ENCODE measurements at regions not wholly inside any gene's neighbourhood (a gene's known extent, or its start where the extent isn't known, plus 50 kb on each side); places are given as distances from the start of the nearest gene placed in this dataset.

GRCh38 chr10:2878818-2879217 is 188.5 kb upstream of the PFKP start:
- Mint-ChIP-seq H3K27me3 (ENCODE audit: insufficient read depth, low read depth) (no peaks in the 10 kb centered on the region), H3K4me3 (no peak overlapping the region)

GRCh38 chr10:2876032-2876431 is 191.3 kb upstream of the PFKP start:
- no peak overlapping the region for H3K4me3 ChIP-seq
- H2AFZ ChIP-seq (replicated peaks) = no peak overlapping the region
- no peaks in the 10 kb centered on the region for H3K9me3 ChIP-seq (ENCODE audit: low read depth)
- H3K9me3 Mint-ChIP-seq = no peaks in the 10 kb centered on the region
- no peaks in the 10 kb centered on the region for H3K79me2 ChIP-seq (ENCODE audit: low read depth)
- H3K27ac ChIP-seq = no peak overlapping the region
- no peaks in the 10 kb centered on the region for H3F3A ChIP-seq (ENCODE audit: low read depth)
- TF ChIP-seq EZH2phosphoT487 (IDR thresholded peaks at IDR 0.05) (no peak), EZH2 (IDR thresholded peaks at IDR 0.05) (no peak)
- TF ChIP-seq, protein P1, sequence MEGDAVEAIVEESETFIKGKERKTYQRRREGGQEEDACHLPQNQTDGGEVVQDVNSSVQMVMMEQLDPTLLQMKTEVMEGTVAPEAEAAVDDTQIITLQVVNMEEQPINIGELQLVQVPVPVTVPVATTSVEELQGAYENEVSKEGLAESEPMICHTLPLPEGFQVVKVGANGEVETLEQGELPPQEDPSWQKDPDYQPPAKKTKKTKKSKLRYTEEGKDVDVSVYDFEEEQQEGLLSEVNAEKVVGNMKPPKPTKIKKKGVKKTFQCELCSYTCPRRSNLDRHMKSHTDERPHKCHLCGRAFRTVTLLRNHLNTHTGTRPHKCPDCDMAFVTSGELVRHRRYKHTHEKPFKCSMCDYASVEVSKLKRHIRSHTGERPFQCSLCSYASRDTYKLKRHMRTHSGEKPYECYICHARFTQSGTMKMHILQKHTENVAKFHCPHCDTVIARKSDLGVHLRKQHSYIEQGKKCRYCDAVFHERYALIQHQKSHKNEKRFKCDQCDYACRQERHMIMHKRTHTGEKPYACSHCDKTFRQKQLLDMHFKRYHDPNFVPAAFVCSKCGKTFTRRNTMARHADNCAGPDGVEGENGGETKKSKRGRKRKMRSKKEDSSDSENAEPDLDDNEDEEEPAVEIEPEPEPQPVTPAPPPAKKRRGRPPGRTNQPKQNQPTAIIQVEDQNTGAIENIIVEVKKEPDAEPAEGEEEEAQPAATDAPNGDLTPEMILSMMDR (IDR thresholded peaks at IDR 0.05) = no peak
- H3K4me3 Mint-ChIP-seq = no peak overlapping the region
- no peak for DNase-seq (ENCODE audit: low spot score)
- H3K4me2 ChIP-seq = no peak overlapping the region
- H3K36me3 Mint-ChIP-seq = no peaks in the 10 kb centered on the region
- no peaks in the 10 kb centered on the region for H3K27me3 ChIP-seq
- peaks cover 2% of the 10 kb centered on the region for H3K27me3 Mint-ChIP-seq (ENCODE audit: insufficient read depth, low read depth)
- H3K4me1 Mint-ChIP-seq = no peaks in the 10 kb centered on the region
- H3K4me1 ChIP-seq = no peaks in the 10 kb centered on the region
- no peaks in the 10 kb centered on the region for H3K36me3 ChIP-seq
- no peak overlapping the region for H3K9ac ChIP-seq
- H3K27ac Mint-ChIP-seq = no peak overlapping the region
- no peaks in the 10 kb centered on the region for H4K20me1 ChIP-seq (ENCODE audit: low read depth)

More at GRCh38 chr10:2878818-2879217, 188.5 kb upstream of the PFKP start:
- H3K4me3 ChIP-seq = no peak overlapping the region
- H3K27ac ChIP-seq = no peak overlapping the region
- no peaks in the 10 kb centered on the region for H3K4me1 ChIP-seq
- no peaks in the 10 kb centered on the region for H3K79me2 ChIP-seq (ENCODE audit: low read depth)
- H3F3A ChIP-seq (ENCODE audit: low read depth) = no peaks in the 10 kb centered on the region
- Mint-ChIP-seq H3K27ac (no peak overlapping the region), H3K4me1 (no peaks in the 10 kb centered on the region), H3K36me3 (no peaks in the 10 kb centered on the region), H3K9me3 (no peaks in the 10 kb centered on the region)
- TF ChIP-seq, protein P1 (IDR thresholded peaks at IDR 0.05) = no peak
- TF ChIP-seq EZH2phosphoT487 (IDR thresholded peaks at IDR 0.05) (no peak), EZH2 (IDR thresholded peaks at IDR 0.05) (no peak)
- no peak overlapping the region for H2AFZ ChIP-seq (replicated peaks)
- H3K4me2 ChIP-seq = no peak overlapping the region
- no peak for DNase-seq (ENCODE audit: low spot score)
- no peaks in the 10 kb centered on the region for H3K36me3 ChIP-seq
- H3K9me3 ChIP-seq (ENCODE audit: low read depth) = no peaks in the 10 kb centered on the region
- H3K27me3 ChIP-seq = no peaks in the 10 kb centered on the region
- H4K20me1 ChIP-seq (ENCODE audit: low read depth) = no peaks in the 10 kb centered on the region
- no peak overlapping the region for H3K9ac ChIP-seq

DNA sequence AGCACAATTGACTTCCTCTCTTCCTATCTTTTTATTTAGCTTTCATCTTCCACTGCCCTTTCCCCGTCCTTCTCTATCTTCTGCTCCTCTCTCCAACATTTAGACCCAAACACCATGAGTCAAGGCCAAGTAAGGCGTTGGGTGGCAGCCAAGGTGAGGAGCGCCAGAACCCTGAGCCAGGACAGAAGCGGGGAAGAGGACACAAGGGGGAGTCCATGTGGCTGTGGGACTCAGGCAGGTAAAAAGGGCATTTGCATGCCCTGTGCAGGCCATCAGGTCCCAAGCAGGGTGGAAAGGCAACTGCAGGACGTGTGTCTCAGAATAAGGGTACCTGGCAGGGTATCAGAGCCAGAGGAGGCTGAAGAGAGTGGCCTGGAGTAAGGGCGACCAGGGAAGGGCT is 192.4 kb upstream of the PFKP start:
- Mint-ChIP-seq H3K4me3 (no peak overlapping the region), H3K36me3 (no peaks in the 10 kb centered on the region), H3K9me3 (no peaks in the 10 kb centered on the region), H3K27me3 (ENCODE audit: insufficient read depth, low read depth) (peaks cover 2% of the 10 kb centered on the region), H3K4me1 (no peaks in the 10 kb centered on the region), H3K27ac (no peak overlapping the region)
- no peak for DNase-seq (ENCODE audit: low spot score)
- Histone ChIP-seq H3K9me3 (ENCODE audit: low read depth) (no peaks in the 10 kb centered on the region), H4K20me1 (ENCODE audit: low read depth) (no peaks in the 10 kb centered on the region), H2AFZ (replicated peaks) (no peak overlapping the region), H3K27me3 (no peaks in the 10 kb centered on the region), H3K4me2 (no peak overlapping the region), H3K79me2 (ENCODE audit: low read depth) (no peaks in the 10 kb centered on the region), H3K27ac (no peak overlapping the region), H3F3A (ENCODE audit: low read depth) (no peaks in the 10 kb centered on the region), H3K9ac (no peak overlapping the region), H3K4me1 (no peaks in the 10 kb centered on the region), H3K4me3 (no peak overlapping the region), H3K36me3 (no peaks in the 10 kb centered on the region)
- TF ChIP-seq EZH2 (IDR thresholded peaks at IDR 0.05) (no peak), EZH2phosphoT487 (IDR thresholded peaks at IDR 0.05) (no peak)
- TF ChIP-seq, protein P1 (IDR thresholded peaks at IDR 0.05) = no peak
